Keratinocyte (primary cell): ENCODE measurements at regions not wholly inside any gene's neighbourhood (a gene's known extent, or its start where the extent isn't known, plus 50 kb on each side); places are given as distances from the start of the nearest gene placed in this dataset.

Source experiments
- DNase-seq: peaks from one replicate; pipeline ENCODE4 v3.0.0-alpha.2; 2011; ENCODE audit warnings: low read depth, missing footprints, low spot score
- FAIRE-seq: peaks from 2 replicates; lab custom pipeline; 2011; peaks lifted over from hg19 to GRCh38; lab: Jason Lieb, UNC
- H2AFZ ChIP-seq: 2 replicates; pipeline ENCODE4 v1.6.0; 2012; ENCODE audit warnings: low read length, control low read depth, inconsistent platforms; ENCODE audit not compliant: control insufficient read depth
- H3K27ac ChIP-seq: 2 replicates; pipeline ENCODE4 v1.5.1; 2011; ENCODE audit warnings: low read length; ENCODE audit not compliant: control insufficient read depth, insufficient read depth
- H3K27me3 ChIP-seq: 3 replicates; pipeline ENCODE4 v1.6.0; 2011; ENCODE audit warnings: low read length; ENCODE audit not compliant: control insufficient read depth, insufficient read depth; ENCODE audit errors: extremely low read depth
- H3K36me3 ChIP-seq, 2 experiments: 2 replicates in 1 of 2; 3 replicates in 1 of 2; pipeline ENCODE4 v1.5.1; 2011; ENCODE audit warnings: low read length in 2 of 2, mild to moderate bottlenecking in 1 of 2; ENCODE audit not compliant: control insufficient read depth in 2 of 2, insufficient read depth in 2 of 2; ENCODE audit errors: extremely low read depth in 1 of 2
- H3K4me1 ChIP-seq: 3 replicates; pipeline ENCODE4 v1.5.1; 2011; ENCODE audit warnings: low read length; ENCODE audit not compliant: control insufficient read depth, insufficient read depth; ENCODE audit errors: extremely low read depth
- H3K4me2 ChIP-seq: 3 replicates; pipeline ENCODE4 v1.6.0; 2011; ENCODE audit warnings: low read depth, low read length; ENCODE audit not compliant: control insufficient read depth, insufficient read depth; ENCODE audit errors: extremely low read depth
- H3K4me3 ChIP-seq, 3 experiments: fragments of 200-600 bp in 1 of 3; sonication (generic) in 1 of 3; 2 replicates in 2 of 3; 3 replicates in 1 of 3; pipeline ENCODE4 v1.5.1; 2011 to 2016; ENCODE audit warnings: low read length in 3 of 3, mild to moderate bottlenecking in 3 of 3, control low read depth in 2 of 3, inconsistent platforms in 1 of 3, low read depth in 1 of 3, mixed read lengths in 1 of 3, mixed run types in 1 of 3, moderate library complexity in 1 of 3; ENCODE audit not compliant: control insufficient read depth in 2 of 3, insufficient read depth in 2 of 3; ENCODE audit errors: extremely low read depth in 1 of 3
- H3K79me2 ChIP-seq: 2 replicates; pipeline ENCODE4 v1.6.0; 2012; ENCODE audit warnings: low read length; ENCODE audit not compliant: control insufficient read depth, insufficient read depth
- H3K9ac ChIP-seq: 3 replicates; pipeline ENCODE4 v1.6.0; 2011; ENCODE audit warnings: low read length; ENCODE audit not compliant: control insufficient read depth, insufficient read depth; ENCODE audit errors: extremely low read depth
- H3K9me1 ChIP-seq: 3 replicates; pipeline ENCODE4 v1.6.0; 2011; ENCODE audit warnings: low read length; ENCODE audit not compliant: control insufficient read depth, insufficient read depth; ENCODE audit errors: extremely low read depth
- H3K9me3 ChIP-seq: 2 replicates; pipeline ENCODE4 v1.5.1; 2012; ENCODE audit warnings: low read depth, low read length; ENCODE audit not compliant: control insufficient read depth
- H4K20me1 ChIP-seq: 3 replicates; pipeline ENCODE4 v1.6.0; 2011; ENCODE audit warnings: low read length; ENCODE audit not compliant: control insufficient read depth, insufficient read depth; ENCODE audit errors: extremely low read depth
- CTCF ChIP-seq, 3 experiments: IDR thresholded peaks in 1 of 3; conservative IDR thresholded peaks in 1 of 3; optimal IDR thresholded peaks in 1 of 3; 2 replicates in 2 of 3; 3 replicates in 1 of 3; pipeline versions ENCODE3 to v1.5.1; 2011; ENCODE audit warnings: low read length in 3 of 3, mild to moderate bottlenecking in 3 of 3, moderate library complexity in 2 of 3, control low read depth in 1 of 3, inconsistent platforms in 1 of 3; ENCODE audit not compliant: insufficient read depth in 2 of 3; ENCODE audit errors: extremely low read depth in 1 of 3
- EZH2 ChIP-seq: IDR thresholded peaks from one replicate; pipeline ENCODE4 v1.6.1; 2012; ENCODE audit warnings: inconsistent platforms, mild to moderate bottlenecking, low read length, moderate library complexity
- dilution Hi-C: fragments of 300-500 bp; cut with MboI; formaldehyde crosslinking; loops from one replicate; pipeline ENCODE4 v1.7.0; 2020; ENCODE audit warnings: low sequenced_read_pairs; ENCODE audit not compliant: extremely low pct_ligation_motif_present

DNA sequence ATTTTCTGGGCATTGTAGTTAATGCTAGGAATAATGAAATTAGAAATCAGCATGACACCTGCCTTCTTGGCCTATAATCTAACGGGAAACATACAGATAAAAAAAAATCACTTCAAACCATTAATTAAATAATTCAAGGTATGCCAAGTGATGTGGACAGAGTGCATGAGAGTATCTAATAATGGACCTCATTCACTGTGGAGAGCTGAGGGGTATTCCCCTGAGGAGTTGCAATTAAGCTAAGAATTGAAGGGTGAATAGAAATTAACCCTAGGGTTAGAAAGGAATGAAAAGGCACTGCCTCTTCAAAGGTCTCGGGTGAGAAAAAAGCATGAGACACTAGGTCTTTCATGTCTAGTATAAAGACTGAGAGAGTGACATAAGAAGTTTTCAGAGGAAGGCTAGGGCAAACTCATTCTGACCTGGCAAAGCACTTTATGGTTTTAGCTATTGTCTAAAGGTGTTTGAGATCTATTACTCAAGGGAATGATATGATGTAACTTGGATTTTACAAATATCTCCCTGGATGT is 466.1 kb downstream of the KCNT2 start:
- TF ChIP-seq CTCF (optimal IDR thresholded peaks at IDR 0.05 in 1 of 3, IDR thresholded peaks at IDR 0.05 in 1 of 3, conservative IDR thresholded peaks at IDR 0.05 in 1 of 3; ENCODE audit: extremely low read depth in 1 of 3, insufficient read depth in 2 of 3, low read length in 3 of 3) = no peak
- TF ChIP-seq EZH2 = no peak
- H4K20me1 ChIP-seq = no peaks in the 10 kb centered on the region
- dilution Hi-C loops = no loop called here
- H3K9me3 ChIP-seq = no peaks in the 10 kb centered on the region
- no peak overlapping the region for H2AFZ ChIP-seq
- H3K4me3 ChIP-seq = no peak overlapping the region
- FAIRE-seq (no peak), DNase-seq (no peak)
- no peaks in the 10 kb centered on the region for H3K36me3 ChIP-seq
- no peak overlapping the region for H3K9ac ChIP-seq
- H3K27ac ChIP-seq = no peak overlapping the region
- no peaks in the 10 kb centered on the region for H3K9me1 ChIP-seq
- no peaks in the 10 kb centered on the region for H3K27me3 ChIP-seq
- H3K4me2 ChIP-seq = no peak overlapping the region
- no peaks in the 10 kb centered on the region for H3K79me2 ChIP-seq
- H3K4me1 ChIP-seq = no peaks in the 10 kb centered on the region

- TF ChIP-seq EZH2 (no peak), CTCF (optimal IDR thresholded peaks at IDR 0.05 in 1 of 3, IDR thresholded peaks at IDR 0.05 in 1 of 3, conservative IDR thresholded peaks at IDR 0.05 in 1 of 3; ENCODE audit: extremely low read depth in 1 of 3, insufficient read depth in 2 of 3, low read length in 3 of 3) (no peak)
- FAIRE-seq (no peak), DNase-seq (no peak)
- H3K9me1 ChIP-seq = no peaks in the 10 kb centered on the region
- H3K27ac ChIP-seq = no peak overlapping the region
- dilution Hi-C loops = no loop called here
- no peaks in the 10 kb centered on the region for H3K9me3 ChIP-seq
- H3K4me2 ChIP-seq = no peak overlapping the region
- H2AFZ ChIP-seq = no peak overlapping the region
- no peaks in the 10 kb centered on the region for H3K36me3 ChIP-seq
- H3K4me1 ChIP-seq = no peaks in the 10 kb centered on the region
- no peaks in the 10 kb centered on the region for H4K20me1 ChIP-seq
- no peaks in the 10 kb centered on the region for H3K79me2 ChIP-seq
- no peaks in the 10 kb centered on the region for H3K27me3 ChIP-seq
- H3K4me3 ChIP-seq = no peak overlapping the region
- no peak overlapping the region for H3K9ac ChIP-seq
Measured at GRCh38 chr1:196136396-196136795, 471.8 kb downstream of the KCNT2 start.
